ENCODE measurements at regions not wholly inside any gene's neighbourhood (a gene's known extent, or its start where the extent isn't known, plus 50 kb on each side); places are given as distances from the start of the nearest gene placed in this dataset.

GRCh38 chr11:106451228-106451922, 373.9 kb downstream of the AASDHPPT start:
- TF ChIP-seq CTCF (IDR thresholded peaks at IDR 0.05; ENCODE audit: low read depth, low read length, poor library complexity, severe bottlenecking) (no peak), EZH2phosphoT487 (IDR thresholded peaks at IDR 0.05; ENCODE audit: borderline replicate concordance, low read length) (no peak)
